ENCODE measurements at regions not wholly inside any gene's neighbourhood (a gene's known extent, or its start where the extent isn't known, plus 50 kb on each side); places are given as distances from the start of the nearest gene placed in this dataset.

- Mint-ChIP-seq H3K9me3 (ENCODE audit: low read depth) (no peaks in the 10 kb centered on the region), H3K4me1 (ENCODE audit: low read depth) (peaks cover 6% of the 10 kb centered on the region), H3K27me3 (no peaks in the 10 kb centered on the region), H3K36me3 (peaks cover 9% of the 10 kb centered on the region), H3K27ac (no peak overlapping the region), H3K4me3 (no peak overlapping the region)
These were observed 216.7 kb upstream of the ARID1B start for GRCh38 chr6:156560476-156560875.

DNA sequence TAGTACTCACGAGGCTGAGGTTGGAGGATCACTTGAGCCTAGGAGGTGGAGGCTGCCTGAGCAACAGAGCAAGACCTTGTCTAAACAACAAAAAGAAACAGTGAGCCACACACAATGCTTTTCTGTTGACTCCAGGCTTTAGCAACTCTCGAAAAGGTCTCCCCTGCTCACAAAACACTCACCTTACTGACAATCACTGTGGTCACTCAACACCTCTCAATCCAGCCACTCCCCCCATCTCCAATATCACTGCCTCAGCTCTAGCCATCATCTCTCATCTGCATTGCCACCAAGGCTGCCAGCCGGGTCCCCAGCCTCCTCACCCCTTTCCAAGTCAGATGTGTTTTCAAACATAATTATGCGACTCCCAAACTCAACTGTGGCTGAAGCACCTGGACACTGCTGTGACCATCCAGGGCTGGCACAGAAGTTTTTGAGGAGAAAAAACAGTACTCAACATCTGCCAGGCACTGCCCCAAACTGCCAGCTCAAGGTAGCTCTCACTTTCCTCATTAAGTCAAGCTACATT, 218.0 kb upstream of the ARID1B start:
- H3K4me3 Mint-ChIP-seq: no peak overlapping the region

DNA sequence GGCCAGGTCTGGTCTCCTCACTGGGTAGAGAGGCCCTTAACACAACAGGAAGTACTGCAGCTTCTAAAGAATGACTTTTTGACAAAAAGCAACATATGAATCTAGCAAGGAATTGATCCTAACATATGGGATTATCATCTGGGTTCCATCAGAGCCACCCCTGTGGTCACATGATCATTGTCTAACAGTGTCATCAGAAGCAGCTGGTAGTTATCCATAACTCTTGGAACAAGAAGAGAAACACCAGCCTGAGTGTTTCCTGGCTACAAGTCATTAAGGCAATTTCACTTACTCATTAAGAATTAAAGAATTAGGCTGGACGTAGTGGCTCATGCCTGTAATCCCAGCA, 219.3 kb upstream of the ARID1B start:
- Mint-ChIP-seq H3K4me1 (ENCODE audit: low read depth) (no peaks in the 10 kb centered on the region), H3K36me3 (peaks cover 9% of the 10 kb centered on the region), H3K4me3 (no peak overlapping the region)

More for the DNA sequence above, 218.0 kb upstream of the ARID1B start:
- peaks cover 9% of the 10 kb centered on the region for H3K36me3 Mint-ChIP-seq
- H3K4me1 Mint-ChIP-seq (ENCODE audit: low read depth): peaks cover 2% of the 10 kb centered on the region
- H3K9me3 Mint-ChIP-seq (ENCODE audit: low read depth): no peaks in the 10 kb centered on the region
- H3K27ac Mint-ChIP-seq: no peak overlapping the region
- H3K27me3 Mint-ChIP-seq: no peaks in the 10 kb centered on the region

DNA sequence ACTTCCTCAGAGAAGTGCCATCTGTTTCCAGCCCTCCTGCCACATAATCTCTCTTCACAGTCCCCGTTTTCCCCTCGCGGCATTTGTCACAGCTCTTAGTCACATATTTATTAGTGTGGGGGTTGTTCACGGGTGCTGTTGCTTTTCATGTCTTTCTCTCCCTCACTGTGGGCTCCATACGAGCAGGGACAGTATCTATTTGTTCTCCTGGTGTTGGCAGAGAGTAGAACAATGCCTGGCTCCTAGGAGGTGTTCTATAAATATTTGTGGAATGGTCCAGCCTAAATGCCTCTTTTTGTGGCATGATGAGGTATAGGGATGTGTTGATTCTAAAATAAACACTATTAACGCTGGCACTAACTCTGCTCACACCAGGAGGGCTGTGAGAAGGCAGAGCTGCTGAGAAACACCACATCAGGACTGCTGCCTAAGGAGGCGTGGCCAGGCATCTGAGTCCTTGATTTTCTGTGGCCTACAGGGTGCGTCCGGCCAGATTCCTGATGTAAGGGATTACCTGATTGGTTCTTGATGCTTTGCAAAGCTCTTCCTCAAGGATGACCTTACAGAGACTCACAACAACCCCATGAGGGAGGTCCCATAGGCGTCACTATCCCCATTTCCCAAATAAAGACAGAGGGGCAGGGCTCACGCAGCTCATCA, 219.8 kb upstream of the ARID1B start:
- no peaks in the 10 kb centered on the region for H3K27me3 Mint-ChIP-seq
- H3K27ac Mint-ChIP-seq: no peak overlapping the region
- no peaks in the 10 kb centered on the region for H3K9me3 Mint-ChIP-seq (ENCODE audit: low read depth)
- H3K4me1 Mint-ChIP-seq (ENCODE audit: low read depth): no peaks in the 10 kb centered on the region
- H3K36me3 Mint-ChIP-seq: peaks cover 9% of the 10 kb centered on the region
- no peak overlapping the region for H3K4me3 Mint-ChIP-seq

More for the DNA sequence above, 219.3 kb upstream of the ARID1B start:
- Mint-ChIP-seq H3K27me3 (no peaks in the 10 kb centered on the region), H3K9me3 (ENCODE audit: low read depth) (no peaks in the 10 kb centered on the region), H3K27ac (no peak overlapping the region)

DNA sequence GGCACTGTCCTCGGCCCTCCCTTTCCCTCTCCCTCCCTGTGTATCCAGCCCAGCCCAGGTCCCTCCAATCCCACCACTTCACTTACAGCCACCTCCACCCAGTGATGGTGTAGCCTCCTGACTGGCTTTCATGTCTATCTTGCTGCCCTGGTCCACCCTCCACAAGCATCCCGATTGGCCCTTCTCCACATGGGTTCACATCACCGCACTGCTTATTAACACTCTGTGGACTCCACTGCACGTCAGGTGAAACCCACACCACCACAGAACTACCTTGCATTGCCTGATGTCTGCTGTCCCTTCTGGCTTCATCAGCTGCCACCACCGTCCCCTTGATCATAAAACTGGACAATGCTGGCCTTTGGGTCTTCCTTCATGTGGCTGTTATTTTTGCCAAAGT, 220.4 kb upstream of the ARID1B start:
- Mint-ChIP-seq H3K27me3 (no peaks in the 10 kb centered on the region), H3K27ac (no peak overlapping the region), H3K9me3 (ENCODE audit: low read depth) (no peaks in the 10 kb centered on the region), H3K4me1 (ENCODE audit: low read depth) (no peaks in the 10 kb centered on the region), H3K4me3 (no peak overlapping the region), H3K36me3 (peaks cover 9% of the 10 kb centered on the region)

DNA sequence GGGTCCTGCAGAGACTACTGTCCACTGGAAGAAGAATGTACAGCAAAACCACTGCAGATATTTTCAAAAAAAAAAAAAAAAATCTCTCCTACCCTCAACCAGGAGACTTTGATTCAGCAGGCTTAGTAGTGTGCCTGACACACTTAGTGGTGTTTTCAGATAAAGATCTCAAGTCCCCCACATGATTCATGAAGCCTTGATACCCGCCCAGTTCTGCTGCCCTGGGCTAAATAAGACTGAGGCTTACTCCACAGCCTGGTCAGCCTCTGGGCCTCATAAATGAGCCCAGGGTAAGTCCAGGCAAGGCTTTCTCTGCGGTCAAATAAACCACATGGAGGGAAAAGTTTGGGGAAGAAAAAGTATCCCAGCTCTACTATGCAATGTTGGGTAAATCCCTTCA, 222.1 kb upstream of the ARID1B start:
- Mint-ChIP-seq H3K27me3 (no peaks in the 10 kb centered on the region), H3K4me1 (ENCODE audit: low read depth) (no peaks in the 10 kb centered on the region), H3K4me3 (no peak overlapping the region), H3K36me3 (peaks cover 5% of the 10 kb centered on the region), H3K27ac (no peak overlapping the region), H3K9me3 (ENCODE audit: low read depth) (no peaks in the 10 kb centered on the region)

GRCh38 chr6:156554160-156554559, 223.0 kb upstream of the ARID1B start:
- H3K4me1 Mint-ChIP-seq (ENCODE audit: low read depth): no peaks in the 10 kb centered on the region
- no peak overlapping the region for H3K27ac Mint-ChIP-seq
- H3K27me3 Mint-ChIP-seq: no peaks in the 10 kb centered on the region
- H3K4me3 Mint-ChIP-seq: no peak overlapping the region
- no peaks in the 10 kb centered on the region for H3K36me3 Mint-ChIP-seq
- H3K9me3 Mint-ChIP-seq (ENCODE audit: low read depth): no peaks in the 10 kb centered on the region

DNA sequence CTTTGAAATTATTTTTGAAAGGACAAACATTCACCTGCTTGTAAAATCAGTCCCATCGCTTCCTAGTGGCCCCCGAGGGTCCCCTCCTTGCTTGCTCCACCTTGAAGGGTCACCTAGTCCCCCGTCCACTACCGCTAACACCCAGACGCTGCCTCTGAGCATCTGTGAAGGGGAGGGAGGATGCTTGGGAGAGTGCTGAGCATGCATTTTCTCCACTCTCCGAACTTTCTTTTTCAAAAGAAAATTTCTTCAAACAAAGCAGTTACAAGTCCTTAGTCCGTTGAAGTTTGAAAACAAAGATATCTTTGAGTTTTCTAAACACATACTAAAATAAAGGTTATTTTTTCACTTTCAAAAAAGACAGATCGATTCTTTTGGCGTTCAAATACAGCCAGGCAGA, 224.3 kb upstream of the ARID1B start:
- no peak overlapping the region for H3K27ac Mint-ChIP-seq
- no peaks in the 10 kb centered on the region for H3K36me3 Mint-ChIP-seq
- no peaks in the 10 kb centered on the region for H3K9me3 Mint-ChIP-seq (ENCODE audit: low read depth)
- H3K27me3 Mint-ChIP-seq: no peaks in the 10 kb centered on the region
- H3K4me1 Mint-ChIP-seq (ENCODE audit: low read depth): no peaks in the 10 kb centered on the region
- no peak overlapping the region for H3K4me3 Mint-ChIP-seq

- H3K27me3 Mint-ChIP-seq: no peaks in the 10 kb centered on the region
- H3K36me3 Mint-ChIP-seq: no peaks in the 10 kb centered on the region
- H3K4me1 Mint-ChIP-seq (ENCODE audit: low read depth): no peaks in the 10 kb centered on the region
- no peak overlapping the region for H3K4me3 Mint-ChIP-seq
- no peak overlapping the region for H3K27ac Mint-ChIP-seq
- no peaks in the 10 kb centered on the region for H3K9me3 Mint-ChIP-seq (ENCODE audit: low read depth)
These were observed 226.2 kb upstream of the ARID1B start for GRCh38 chr6:156550949-156551348.

GRCh38 chr6:156545931-156546330, 231.2 kb upstream of the ARID1B start:
- Mint-ChIP-seq H3K27me3 (peaks cover 4% of the 10 kb centered on the region), H3K36me3 (no peaks in the 10 kb centered on the region), H3K4me1 (ENCODE audit: low read depth) (no peaks in the 10 kb centered on the region), H3K9me3 (ENCODE audit: low read depth) (no peaks in the 10 kb centered on the region), H3K27ac (no peak overlapping the region), H3K4me3 (no peak overlapping the region)

- Mint-ChIP-seq H3K36me3 (no peaks in the 10 kb centered on the region), H3K9me3 (ENCODE audit: low read depth) (no peaks in the 10 kb centered on the region), H3K27me3 (peaks cover 4% of the 10 kb centered on the region), H3K27ac (no peak overlapping the region), H3K4me1 (ENCODE audit: low read depth) (no peaks in the 10 kb centered on the region), H3K4me3 (no peak overlapping the region)
These were observed 232.2 kb upstream of the ARID1B start for GRCh38 chr6:156545021-156545420.

GRCh38 chr6:156544046-156544445, 233.1 kb upstream of the ARID1B start:
- no peaks in the 10 kb centered on the region for H3K4me1 Mint-ChIP-seq (ENCODE audit: low read depth)
- H3K27ac Mint-ChIP-seq: no peak overlapping the region
- H3K9me3 Mint-ChIP-seq (ENCODE audit: low read depth): no peaks in the 10 kb centered on the region

DNA sequence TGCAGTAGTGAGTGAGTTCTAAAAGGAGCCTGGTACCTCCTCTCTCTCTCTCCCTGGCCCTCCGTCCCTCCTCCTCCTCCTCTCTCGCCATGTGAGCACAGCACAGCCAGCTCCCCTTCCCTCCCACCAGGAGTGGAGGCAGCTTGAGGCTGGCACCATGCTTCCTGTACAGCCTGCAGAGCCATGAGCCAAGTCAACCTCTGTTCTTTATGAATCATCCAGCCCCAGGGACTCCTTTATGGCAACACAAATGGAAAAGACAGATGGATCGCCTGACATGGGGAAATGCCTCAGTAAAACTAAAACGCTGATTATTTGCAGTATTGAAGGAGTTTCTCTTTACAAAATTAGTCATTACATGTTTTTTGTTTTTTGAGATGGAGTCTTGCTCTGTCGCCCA, 233.7 kb upstream of the ARID1B start:
- H3K4me3 Mint-ChIP-seq: no peak overlapping the region
- H3K27me3 Mint-ChIP-seq: peaks cover 4% of the 10 kb centered on the region
- H3K9me3 Mint-ChIP-seq (ENCODE audit: low read depth): no peaks in the 10 kb centered on the region
- no peak overlapping the region for H3K27ac Mint-ChIP-seq
- no peaks in the 10 kb centered on the region for H3K36me3 Mint-ChIP-seq
- no peaks in the 10 kb centered on the region for H3K4me1 Mint-ChIP-seq (ENCODE audit: low read depth)

More at GRCh38 chr6:156544046-156544445, 233.1 kb upstream of the ARID1B start:
- Mint-ChIP-seq H3K27me3 (peaks cover 4% of the 10 kb centered on the region), H3K4me3 (no peak overlapping the region), H3K36me3 (no peaks in the 10 kb centered on the region)

GRCh38 chr6:156538875-156539660, 238.1 kb upstream of the ARID1B start:
- no peak overlapping the region for H3K4me3 Mint-ChIP-seq
- H3K9me3 Mint-ChIP-seq (ENCODE audit: low read depth): no peaks in the 10 kb centered on the region
- H3K27ac Mint-ChIP-seq: no peak overlapping the region
- peaks cover 4% of the 10 kb centered on the region for H3K27me3 Mint-ChIP-seq
- H3K4me1 Mint-ChIP-seq (ENCODE audit: low read depth): no peaks in the 10 kb centered on the region
- no peaks in the 10 kb centered on the region for H3K36me3 Mint-ChIP-seq

DNA sequence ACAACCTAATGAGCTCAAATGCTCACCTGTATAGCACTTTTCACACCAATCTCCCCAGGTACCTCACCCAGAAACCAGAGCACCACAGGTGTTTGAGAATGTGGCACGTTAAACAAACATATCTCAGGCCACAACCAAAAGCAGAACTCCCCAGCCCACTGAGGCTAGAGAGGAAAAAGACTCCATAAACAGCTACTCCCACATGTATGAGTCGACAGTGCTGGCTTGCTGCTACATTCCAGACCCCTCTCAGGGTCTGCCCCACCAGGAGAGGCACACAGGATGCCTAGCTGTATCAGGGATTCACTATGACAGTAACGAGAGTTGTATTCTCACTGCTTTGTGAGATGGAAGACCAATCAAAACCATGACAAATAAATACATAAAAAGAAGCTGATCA, 242.6 kb upstream of the ARID1B start:
- Mint-ChIP-seq H3K4me3 (no peak overlapping the region), H3K4me1 (ENCODE audit: low read depth) (no peaks in the 10 kb centered on the region)

More for the DNA sequence above, 242.6 kb upstream of the ARID1B start:
- H3K27me3 Mint-ChIP-seq: no peaks in the 10 kb centered on the region
- no peaks in the 10 kb centered on the region for H3K9me3 Mint-ChIP-seq (ENCODE audit: low read depth)
- H3K27ac Mint-ChIP-seq: no peak overlapping the region
- H3K36me3 Mint-ChIP-seq: no peaks in the 10 kb centered on the region

Measured in activated naive CD8-positive, alpha-beta T cell (primary cell).